ENCODE measurements at regions not wholly inside any gene's neighbourhood (a gene's known extent, or its start where the extent isn't known, plus 50 kb on each side); places are given as distances from the start of the nearest gene placed in this dataset.

- no peak overlapping the region for H3K4me3 ChIP-seq
- no peaks in the 10 kb centered on the region for H3K36me3 ChIP-seq
- WGBS, 5 donors, result 75 to 82% (median 80%) methylated on average over 4 of the region's 4 CpGs
- H3K9me3 ChIP-seq, result no peaks in the 10 kb centered on the region
- intact Hi-C loops (cut with DNase I; ENCODE audit: low total_unique reads), result no loop called here
- no peaks in the 10 kb centered on the region for H3K27me3 ChIP-seq (replicated peaks in 1 of 7)
- no peak overlapping the region for H3K27ac ChIP-seq
- H3K4me1 ChIP-seq, result no peaks in the 10 kb centered on the region
- DNase-seq, result no peak
- TF ChIP-seq POLR2AphosphoS5 (IDR thresholded peaks at IDR 0.05) (no peak), POLR2A (IDR thresholded peaks at IDR 0.05) (no peak), CTCF (IDR thresholded peaks at IDR 0.05 in 8 of 11, conservative IDR thresholded peaks at IDR 0.05 in 3 of 11) (no peak)
Measured at GRCh38 chr1:103230061-103230460, 121.7 kb upstream of the COL11A1 start.

- Histone ChIP-seq H3K4me1 (no peaks in the 10 kb centered on the region), H3K27me3 (replicated peaks in 1 of 7) (no peaks in the 10 kb centered on the region), H3K27ac (no peak overlapping the region), H3K9me3 (no peaks in the 10 kb centered on the region), H3K4me3 (no peak overlapping the region), H3K36me3 (no peaks in the 10 kb centered on the region)
- intact Hi-C loops (cut with DNase I; ENCODE audit: low total_unique reads), result no loop called here
- TF ChIP-seq POLR2AphosphoS5 (IDR thresholded peaks at IDR 0.05), result no peak
- DNase-seq, result no peak
- WGBS, 5 donors, result 35 to 56% (median 49%) methylated on average over 1 of the region's 1 CpG
Measured at GRCh38 chr1:103220631-103221041, 112.3 kb upstream of the COL11A1 start.

GRCh38 chr1:103218821-103219220 lies 110.5 kb upstream of the COL11A1 start:
- Histone ChIP-seq H3K9me3 (no peaks in the 10 kb centered on the region), H3K4me3 (no peak overlapping the region), H3K4me1 (no peaks in the 10 kb centered on the region), H3K36me3 (no peaks in the 10 kb centered on the region), H3K27ac (no peak overlapping the region), H3K27me3 (replicated peaks in 1 of 7) (no peaks in the 10 kb centered on the region)
- no peak for DNase-seq
- 21 to 50% (median 30%) methylated on average over 1 of the region's 1 CpG for WGBS, 5 donors
- intact Hi-C loops (cut with DNase I; ENCODE audit: low total_unique reads), result no loop called here
- TF ChIP-seq POLR2A (IDR thresholded peaks at IDR 0.05) (no peak), POLR2AphosphoS5 (IDR thresholded peaks at IDR 0.05) (no peak), CTCF (IDR thresholded peaks at IDR 0.05 in 8 of 11, conservative IDR thresholded peaks at IDR 0.05 in 3 of 11) (no peak)

- H3K9me3 ChIP-seq, result no peaks in the 10 kb centered on the region
- no peaks in the 10 kb centered on the region for H3K27me3 ChIP-seq (replicated peaks in 1 of 7)
- DNase-seq, result no peak
- intact Hi-C loops (cut with DNase I; ENCODE audit: low total_unique reads), result no loop called here
- no peak overlapping the region for H3K4me3 ChIP-seq
- no peaks in the 10 kb centered on the region for H3K4me1 ChIP-seq
- TF ChIP-seq CTCF (IDR thresholded peaks at IDR 0.05 in 8 of 11, conservative IDR thresholded peaks at IDR 0.05 in 3 of 11) (no peak), POLR2AphosphoS5 (IDR thresholded peaks at IDR 0.05) (no peak), POLR2A (IDR thresholded peaks at IDR 0.05) (no peak)
- H3K36me3 ChIP-seq, result no peaks in the 10 kb centered on the region
- no peak overlapping the region for H3K27ac ChIP-seq
Measured at GRCh38 chr1:103218369-103218768, 110.0 kb upstream of the COL11A1 start.

GRCh38 chr1:103211073-103211472 lies 102.8 kb upstream of the COL11A1 start:
- Histone ChIP-seq H3K4me3 (no peak overlapping the region), H3K27me3 (replicated peaks in 1 of 7) (no peaks in the 10 kb centered on the region), H3K4me1 (no peaks in the 10 kb centered on the region), H3K36me3 (no peaks in the 10 kb centered on the region), H3K27ac (no peak overlapping the region), H3K9me3 (no peaks in the 10 kb centered on the region)
- intact Hi-C loops (cut with DNase I; ENCODE audit: low total_unique reads), result no loop called here
- no peak for DNase-seq
- TF ChIP-seq POLR2A (IDR thresholded peaks at IDR 0.05) (no peak), CTCF (IDR thresholded peaks at IDR 0.05 in 8 of 11, conservative IDR thresholded peaks at IDR 0.05 in 3 of 11) (no peak), POLR2AphosphoS5 (IDR thresholded peaks at IDR 0.05) (no peak)
- 41 to 68% (median 56%) methylated on average over 1 of the region's 1 CpG for WGBS, 5 donors
